LHCN-M2 (cell line): ENCODE measurements at regions not wholly inside any gene's neighbourhood (a gene's known extent, or its start where the extent isn't known, plus 50 kb on each side); places are given as distances from the start of the nearest gene placed in this dataset.

ENCODE experiments used
- DNase-seq: peaks from one replicate; pipeline ENCODE4 v3.0.0-alpha.2; 2012; ENCODE audit warnings: low read depth

GRCh38 chr5:135662683-135663082 lies 83.9 kb upstream of the CXCL14 start:
- DNase-seq, result no peak

GRCh38 chr5:135662061-135662481 lies 83.3 kb upstream of the CXCL14 start:
- DNase-seq, result no peak

- no peak for DNase-seq
Observed at GRCh38 chr5:135660826-135661575, 82.2 kb upstream of the CXCL14 start.

- no peak for DNase-seq
Observed at GRCh38 chr5:135657536-135658305, 78.9 kb upstream of the CXCL14 start.

GRCh38 chr5:135655468-135655815 lies 76.7 kb upstream of the CXCL14 start:
- DNase-seq, result no peak

- no peak for DNase-seq
Observed at GRCh38 chr5:135654761-135655467, 76.1 kb upstream of the CXCL14 start.

- peak; percentile 19 for DNase-seq
Observed at GRCh38 chr5:135651156-135651555, 72.4 kb upstream of the CXCL14 start.

- no peak for DNase-seq
Observed at GRCh38 chr5:135650081-135650480, 71.3 kb upstream of the CXCL14 start.

- no peak for DNase-seq
Observed at GRCh38 chr5:135649435-135649834, 70.6 kb upstream of the CXCL14 start.

GRCh38 chr5:135648116-135648515 lies 69.3 kb upstream of the CXCL14 start:
- no peak for DNase-seq

GRCh38 chr5:135645336-135646180 lies 66.8 kb upstream of the CXCL14 start:
- no peak for DNase-seq

GRCh38 chr5:135644816-135645215 lies 66.0 kb upstream of the CXCL14 start:
- no peak for DNase-seq

GRCh38 chr5:135643881-135644766 lies 65.3 kb upstream of the CXCL14 start:
- no peak for DNase-seq

- no peak for DNase-seq
Observed at GRCh38 chr5:135642934-135643333, 64.1 kb upstream of the CXCL14 start.

- DNase-seq, result no peak
Observed at GRCh38 chr5:135642488-135642870, 63.7 kb upstream of the CXCL14 start.

- DNase-seq, result no peak
Observed at GRCh38 chr5:135641734-135642487, 63.1 kb upstream of the CXCL14 start.

- no peak for DNase-seq
Observed at GRCh38 chr5:135641319-135641718, 62.5 kb upstream of the CXCL14 start.

GRCh38 chr5:135635451-135635850 lies 56.7 kb upstream of the CXCL14 start:
- DNase-seq, result no peak

GRCh38 chr5:135632798-135633197 lies 54.0 kb upstream of the CXCL14 start:
- no peak for DNase-seq

GRCh38 chr5:135631391-135631790 lies 52.6 kb upstream of the CXCL14 start:
- no peak for DNase-seq
